ENCODE measurements at regions not wholly inside any gene's neighbourhood (a gene's known extent, or its start where the extent isn't known, plus 50 kb on each side); places are given as distances from the start of the nearest gene placed in this dataset.

GRCh38 chr6:159397753-159398152, 228.6 kb downstream of the FNDC1 start:
- Histone ChIP-seq H3K9me1 (ENCODE audit: control insufficient read depth, insufficient read depth, low read length) (no peaks in the 10 kb centered on the region), H3K27ac (ENCODE audit: extremely low read depth, low read depth, low read length) (no peak overlapping the region), H3K9ac (ENCODE audit: insufficient read depth in 1 of 2, low read depth in 2 of 2, low read length in 2 of 2) (no peak overlapping the region), H3K4me1 (replicated peaks in 1 of 2; ENCODE audit: control insufficient read depth in 2 of 2, insufficient read depth in 2 of 2, low read length in 2 of 2) (no peaks in the 10 kb centered on the region), H3K27me3 (ENCODE audit: control insufficient read depth in 2 of 2, insufficient read depth in 2 of 2, low read length in 2 of 2) (0 out of 5 replicates have a peak, but pooled peaks cover 0 to 8% of the 10 kb centered on the region in 2 experiments), H3K4me2 (ENCODE audit: insufficient read depth, low read length) (no peak overlapping the region), H3K36me3 (ENCODE audit: control insufficient read depth, insufficient read depth, low read length) (no peaks in the 10 kb centered on the region), H4K20me1 (replicated peaks; ENCODE audit: control insufficient read depth, insufficient read depth, low read length) (no peaks in the 10 kb centered on the region), H2AFZ (ENCODE audit: low read depth, low read length) (no peak overlapping the region), H3K4me3 (no peak overlapping the region), H3K9me3 (replicated peaks; ENCODE audit: control insufficient read depth, insufficient read depth, low read depth, low read length) (no peaks in the 10 kb centered on the region), H3K79me2 (ENCODE audit: control insufficient read depth, insufficient read depth, low read length) (no peaks in the 10 kb centered on the region)
- CTCF ChIA-PET (ENCODE audit: low intra/inter-chr PET ratio) = no interaction called here
- peak; percentile 19 for FAIRE-seq
- DNase-seq (ENCODE audit: extremely low read depth in 1 of 4, low spot score in 3 of 4) = no peak
- intact Hi-C loops (cut with micrococcal nuclease) (no loop called here), in situ Hi-C loops (cut with MboI) (no loop called here)
- no peak for ATAC-seq
- POLR2A ChIA-PET = no interaction called here
- no TSS peak for BruUV-seq (replicated peaks)
- TF ChIP-seq SETDB1 (IDR thresholded peaks at IDR 0.05; ENCODE audit: low read length) (no peak), FOXJ3 (CRISPR knock-in tag; IDR thresholded peaks at IDR 0.05) (no peak), NKRF (IDR thresholded peaks at IDR 0.05; ENCODE audit: borderline replicate concordance) (no peak), PCBP2 (IDR thresholded peaks at IDR 0.05; ENCODE audit: low read depth, low read length, poor library complexity, severe bottlenecking) (no peak), REST (IDR thresholded peaks at IDR 0.05; ENCODE audit: borderline replicate concordance) (no peak), REST (CRISPR knock-in tag; IDR thresholded peaks at IDR 0.05; ENCODE audit: low read depth) (no peak), E2F1 (CRISPR knock-in tag; IDR thresholded peaks at IDR 0.05) (no peak), ZFX (CRISPR knock-in tag; IDR thresholded peaks at IDR 0.05) (no peak), ZFP30 (CRISPR knock-in tag; IDR thresholded peaks at IDR 0.05; ENCODE audit: borderline replicate concordance) (no peak), ATF3 (IDR thresholded peaks at IDR 0.05) (no peak), ATF3 (CRISPR knock-in tag; conservative IDR thresholded peaks at IDR 0.05) (no peak)

All from K562 (cell line).